ENCODE measurements at regions not wholly inside any gene's neighbourhood (a gene's known extent, or its start where the extent isn't known, plus 50 kb on each side); places are given as distances from the start of the nearest gene placed in this dataset.

DNA sequence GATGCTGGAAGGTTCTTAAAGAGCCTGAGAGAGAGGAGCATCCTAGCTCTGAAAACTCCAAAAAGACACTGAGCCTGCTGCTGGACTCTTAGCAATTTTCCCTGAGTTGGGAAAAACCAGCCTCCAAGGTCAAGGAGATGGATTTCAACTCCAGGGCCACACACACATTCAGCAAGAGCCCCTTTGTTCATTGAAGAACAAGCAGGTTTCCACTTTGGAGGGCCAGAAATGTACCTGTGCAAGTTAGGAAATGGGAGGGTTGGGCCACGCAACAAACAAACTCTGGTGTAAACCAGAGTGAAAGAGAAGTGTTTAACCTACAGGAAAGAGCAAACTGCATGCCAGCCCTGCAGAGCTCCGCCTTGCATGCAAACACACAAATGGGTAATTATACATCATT is 264.8 kb upstream of the RPL38 start:
- DNase-seq (ENCODE audit: insufficient read length, low spot score) (no peak), FAIRE-seq (no peak)
- TF ChIP-seq SPI1 (IDR thresholded peaks at IDR 0.05; ENCODE audit: low read depth, low read length) = no peak
- TF ChIP-seq POU2F2 (IDR thresholded peaks at IDR 0.05; ENCODE audit: low read depth, low read length) = no peak
- TF ChIP-seq POLR2A (IDR thresholded peaks at IDR 0.05; ENCODE audit: low read depth, low read length) = no peak
- no peak for TF ChIP-seq TAF1 (IDR thresholded peaks at IDR 0.05; ENCODE audit: low read depth, low read length)
- TF ChIP-seq PAX5 (IDR thresholded peaks at IDR 0.05; ENCODE audit: insufficient read depth, low read length, severe bottlenecking) = no peak
- TF ChIP-seq POLR2AphosphoS5 (IDR thresholded peaks at IDR 0.05; ENCODE audit: low read depth, low read length) = no peak

DNA sequence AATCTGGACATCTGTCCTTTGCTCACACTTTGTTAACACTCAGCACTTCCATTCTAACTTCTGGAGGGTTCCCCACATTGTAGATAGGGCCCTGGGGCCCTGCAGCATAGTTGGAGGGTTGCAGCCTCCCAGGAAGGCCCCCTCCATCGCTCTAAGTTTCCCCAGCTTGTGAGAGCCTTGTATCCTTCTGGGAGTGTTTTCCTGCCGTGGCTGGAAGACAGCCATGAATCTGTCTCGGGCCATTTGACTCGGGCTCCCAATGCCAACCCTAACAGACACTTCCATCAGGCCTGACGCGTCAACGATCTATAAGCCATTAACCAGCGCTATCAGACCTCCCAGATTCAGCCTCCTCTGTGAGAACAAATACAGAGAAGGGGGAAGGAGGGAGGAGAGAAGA is 263.7 kb upstream of the RPL38 start:
- DNase-seq (ENCODE audit: insufficient read length, low spot score) (no peak), FAIRE-seq (no peak)
- TF ChIP-seq TAF1 (IDR thresholded peaks at IDR 0.05; ENCODE audit: low read depth, low read length) (no peak), POLR2A (IDR thresholded peaks at IDR 0.05; ENCODE audit: low read depth, low read length) (no peak), SPI1 (IDR thresholded peaks at IDR 0.05; ENCODE audit: low read depth, low read length) (no peak), PAX5 (IDR thresholded peaks at IDR 0.05; ENCODE audit: insufficient read depth, low read length, severe bottlenecking) (no peak), POU2F2 (IDR thresholded peaks at IDR 0.05; ENCODE audit: low read depth, low read length) (no peak), POLR2AphosphoS5 (IDR thresholded peaks at IDR 0.05; ENCODE audit: low read depth, low read length) (no peak)

DNA sequence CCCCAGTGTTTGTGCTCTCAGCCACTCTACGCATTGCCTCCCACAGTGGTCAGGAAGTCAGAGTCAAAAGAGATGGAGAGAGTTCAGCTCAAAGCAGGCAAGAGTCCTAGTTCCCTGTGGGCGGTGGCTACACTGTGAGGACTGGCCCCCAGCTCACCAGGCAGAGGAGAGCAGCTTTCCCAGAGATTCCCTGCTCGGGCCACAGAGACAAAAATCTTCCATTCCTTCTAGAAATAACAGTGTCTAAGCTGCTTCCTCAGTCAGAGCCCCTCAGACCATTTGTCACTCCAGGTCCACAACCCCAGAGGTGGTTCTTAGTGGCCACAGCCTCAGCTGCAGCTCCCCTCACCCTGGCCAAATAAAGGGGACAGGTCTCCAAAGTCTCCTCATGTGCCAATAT is 263.0 kb upstream of the RPL38 start:
- no peak for FAIRE-seq
- DNase-seq (ENCODE audit: insufficient read length, low spot score) = no peak
- TF ChIP-seq TAF1 (IDR thresholded peaks at IDR 0.05; ENCODE audit: low read depth, low read length) (no peak), POU2F2 (IDR thresholded peaks at IDR 0.05; ENCODE audit: low read depth, low read length) (no peak), PAX5 (IDR thresholded peaks at IDR 0.05; ENCODE audit: insufficient read depth, low read length, severe bottlenecking) (no peak), POLR2AphosphoS5 (IDR thresholded peaks at IDR 0.05; ENCODE audit: low read depth, low read length) (no peak), SPI1 (IDR thresholded peaks at IDR 0.05; ENCODE audit: low read depth, low read length) (no peak), POLR2A (IDR thresholded peaks at IDR 0.05; ENCODE audit: low read depth, low read length) (no peak)

DNA sequence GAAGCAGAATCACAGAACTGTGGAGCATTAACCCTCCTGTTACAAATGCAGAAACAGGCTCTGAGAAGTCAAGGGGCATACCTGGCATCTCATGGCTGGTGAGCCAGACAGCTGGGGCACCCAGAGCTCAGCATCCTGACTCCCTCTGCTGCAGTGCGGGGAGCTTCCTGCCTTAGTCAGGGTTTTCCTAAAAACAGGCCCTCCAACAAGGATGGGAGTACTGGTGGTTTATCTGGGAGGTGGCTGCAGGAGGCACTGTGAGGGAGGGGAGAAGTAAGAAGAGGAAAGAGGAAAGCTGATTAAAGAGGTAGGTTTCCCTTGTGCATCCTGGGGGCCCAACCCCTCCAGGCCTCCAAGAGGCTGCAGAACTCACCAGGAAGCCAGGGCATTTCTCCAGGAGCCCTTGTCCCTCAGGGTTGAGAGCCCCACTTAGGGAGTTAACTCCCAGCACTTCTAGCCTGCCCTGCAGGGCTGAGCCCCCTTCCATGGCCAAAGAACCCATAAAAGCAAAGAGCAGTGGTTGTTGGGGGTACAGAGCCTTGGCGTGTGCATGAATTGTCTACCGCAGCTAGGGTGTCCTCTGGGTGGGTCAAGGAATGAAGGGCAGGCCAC is 261.5 kb upstream of the RPL38 start:
- DNase-seq (ENCODE audit: insufficient read length, low spot score) = no peak
- no peak for TF ChIP-seq POU2F2 (IDR thresholded peaks at IDR 0.05; ENCODE audit: low read depth, low read length)
- no peak for TF ChIP-seq SPI1 (IDR thresholded peaks at IDR 0.05; ENCODE audit: low read depth, low read length)
- TF ChIP-seq POLR2AphosphoS5 (IDR thresholded peaks at IDR 0.05; ENCODE audit: low read depth, low read length) = no peak
- TF ChIP-seq POLR2A (IDR thresholded peaks at IDR 0.05; ENCODE audit: low read depth, low read length) = no peak
- TF ChIP-seq TAF1 (IDR thresholded peaks at IDR 0.05; ENCODE audit: low read depth, low read length) = no peak
- no peak for TF ChIP-seq PAX5 (IDR thresholded peaks at IDR 0.05; ENCODE audit: insufficient read depth, low read length, severe bottlenecking)
- no peak for FAIRE-seq

DNA sequence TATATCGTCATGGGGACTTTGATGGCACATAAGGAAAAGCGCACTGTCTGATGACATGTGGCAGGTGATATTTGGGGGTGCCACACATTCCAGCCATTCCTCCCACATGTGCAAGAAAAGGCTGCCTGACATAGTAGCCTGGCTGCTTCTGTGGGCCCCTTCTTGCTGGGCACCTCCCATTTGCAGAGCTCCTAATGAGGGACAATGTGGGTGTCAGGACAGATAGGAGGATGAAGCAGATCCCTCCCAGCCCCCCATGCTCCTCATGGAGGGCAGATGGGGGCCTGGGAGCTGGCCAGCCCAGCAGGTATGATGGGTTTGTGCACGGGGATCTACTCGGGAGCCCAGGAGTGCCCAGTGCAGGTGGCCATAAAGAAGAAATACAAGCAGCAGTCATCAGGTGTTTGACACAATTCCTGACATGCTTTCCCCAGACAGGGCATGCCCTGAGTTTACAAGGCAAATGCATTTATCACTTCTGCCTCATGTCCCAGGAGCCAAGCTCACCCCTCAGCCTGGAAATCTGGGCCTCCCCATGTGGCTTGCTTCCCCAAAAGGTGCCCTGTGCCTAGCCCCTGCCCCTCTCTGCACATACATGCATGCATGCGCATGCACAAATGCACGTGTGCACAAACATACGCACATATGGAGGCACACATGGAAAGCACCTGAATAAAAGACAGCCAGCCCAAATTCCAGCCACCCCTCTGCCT is 260.6 kb upstream of the RPL38 start:
- no peak for DNase-seq (ENCODE audit: insufficient read length, low spot score)
- TF ChIP-seq POLR2AphosphoS5 (IDR thresholded peaks at IDR 0.05; ENCODE audit: low read depth, low read length) (no peak), POU2F2 (IDR thresholded peaks at IDR 0.05; ENCODE audit: low read depth, low read length) (no peak), POLR2A (IDR thresholded peaks at IDR 0.05; ENCODE audit: low read depth, low read length) (no peak), SPI1 (IDR thresholded peaks at IDR 0.05; ENCODE audit: low read depth, low read length) (no peak), PAX5 (IDR thresholded peaks at IDR 0.05; ENCODE audit: insufficient read depth, low read length, severe bottlenecking) (no peak), TAF1 (IDR thresholded peaks at IDR 0.05; ENCODE audit: low read depth, low read length) (no peak)
- no peak for FAIRE-seq

DNA sequence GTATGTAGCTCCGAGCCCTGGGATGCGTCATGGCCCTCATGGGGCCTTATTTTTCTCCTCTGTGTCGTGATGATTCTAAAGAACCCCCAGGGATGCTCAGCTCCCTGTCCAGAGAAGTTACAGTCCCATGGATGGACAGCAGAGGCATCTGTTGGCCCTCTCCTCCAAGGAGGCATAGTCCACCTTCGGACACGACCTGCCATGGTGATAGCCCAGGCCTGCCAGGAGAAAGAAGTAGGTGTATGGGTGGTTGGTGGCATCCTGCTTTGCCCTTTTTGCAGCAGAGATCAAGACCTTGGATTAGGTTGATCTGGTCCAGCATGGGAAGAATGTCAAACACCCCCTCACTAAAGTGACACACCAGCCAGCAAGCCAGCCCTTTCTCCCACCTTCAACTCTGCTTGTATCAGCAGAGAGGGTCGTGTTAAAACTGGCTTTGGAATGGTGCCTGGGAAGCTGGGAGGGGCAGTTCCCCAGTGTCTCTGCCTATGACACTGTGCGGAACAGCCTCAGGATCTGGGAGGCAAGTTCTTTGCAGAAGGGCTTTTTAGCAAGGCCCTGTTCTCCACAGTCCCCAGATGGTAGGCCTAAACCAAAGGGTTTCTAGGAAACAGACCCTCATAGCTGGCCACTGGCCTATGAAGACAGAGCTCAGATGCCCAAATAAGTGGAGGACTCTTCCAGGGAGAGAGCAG is 259.9 kb upstream of the RPL38 start:
- FAIRE-seq = no peak
- TF ChIP-seq PAX5 (IDR thresholded peaks at IDR 0.05; ENCODE audit: insufficient read depth, low read length, severe bottlenecking) (no peak), POLR2AphosphoS5 (IDR thresholded peaks at IDR 0.05; ENCODE audit: low read depth, low read length) (no peak), TAF1 (IDR thresholded peaks at IDR 0.05; ENCODE audit: low read depth, low read length) (no peak), POU2F2 (IDR thresholded peaks at IDR 0.05; ENCODE audit: low read depth, low read length) (no peak), SPI1 (IDR thresholded peaks at IDR 0.05; ENCODE audit: low read depth, low read length) (no peak), POLR2A (IDR thresholded peaks at IDR 0.05; ENCODE audit: low read depth, low read length) (no peak)
- DNase-seq (ENCODE audit: insufficient read length, low spot score) = no peak

DNA sequence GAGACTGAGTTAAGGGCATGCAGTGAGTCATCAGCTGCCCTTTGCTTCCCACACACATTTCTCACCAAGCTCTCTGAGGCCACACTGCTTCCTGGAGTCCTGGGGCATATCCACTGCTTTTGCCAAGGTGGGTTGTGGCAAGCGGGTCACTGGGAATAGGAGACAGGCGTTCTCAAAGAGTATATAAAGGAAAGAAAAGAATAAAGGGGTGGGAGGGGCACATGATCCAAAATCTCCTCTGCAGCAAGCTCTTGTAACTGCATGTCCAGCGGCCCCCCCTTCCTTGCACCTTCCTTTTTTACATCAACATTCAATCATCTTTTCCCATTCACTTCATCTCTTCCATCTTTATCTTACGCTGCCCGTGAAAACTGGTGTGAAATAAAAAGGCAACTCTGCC is 259.1 kb upstream of the RPL38 start:
- no peak for FAIRE-seq
- DNase-seq (ENCODE audit: insufficient read length, low spot score) = no peak
- no peak for TF ChIP-seq TAF1 (IDR thresholded peaks at IDR 0.05; ENCODE audit: low read depth, low read length)
- TF ChIP-seq POLR2A (IDR thresholded peaks at IDR 0.05; ENCODE audit: low read depth, low read length) = no peak
- no peak for TF ChIP-seq POU2F2 (IDR thresholded peaks at IDR 0.05; ENCODE audit: low read depth, low read length)
- no peak for TF ChIP-seq SPI1 (IDR thresholded peaks at IDR 0.05; ENCODE audit: low read depth, low read length)
- no peak for TF ChIP-seq POLR2AphosphoS5 (IDR thresholded peaks at IDR 0.05; ENCODE audit: low read depth, low read length)
- TF ChIP-seq PAX5 (IDR thresholded peaks at IDR 0.05; ENCODE audit: insufficient read depth, low read length, severe bottlenecking) = no peak

DNA sequence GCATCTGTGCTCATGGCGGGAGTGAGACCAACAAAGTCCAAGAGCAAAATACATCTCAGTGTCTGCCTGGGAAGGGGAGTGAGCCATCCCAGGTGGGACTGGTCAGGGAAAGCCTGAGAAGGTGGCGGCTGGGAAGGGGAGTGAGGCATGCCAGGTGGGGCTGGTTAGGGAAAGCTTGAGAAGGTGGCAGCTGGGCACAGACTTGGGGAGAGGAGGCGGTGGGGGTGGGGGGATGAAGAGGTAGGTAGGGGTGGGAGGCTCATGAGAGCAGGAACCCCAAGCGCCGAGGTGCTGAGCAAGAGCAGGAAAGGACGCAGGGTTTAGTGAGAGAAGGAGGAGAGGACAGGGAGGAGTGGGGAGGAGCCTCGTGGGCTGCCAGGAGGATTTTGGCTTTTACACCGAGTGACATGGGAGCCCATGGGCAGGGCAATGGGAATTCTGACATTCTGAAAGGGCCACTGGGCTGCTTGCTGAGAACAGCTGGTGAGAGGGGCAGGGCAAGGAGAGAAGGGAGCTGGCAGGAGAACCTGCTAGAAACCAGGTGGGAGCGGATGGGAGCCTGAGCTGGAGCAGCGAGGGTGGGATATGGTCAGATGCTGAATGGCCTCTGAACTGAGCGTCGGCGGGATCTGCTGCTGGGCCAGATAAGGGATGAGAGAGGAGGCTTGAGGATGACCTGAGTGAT is 256.1 kb upstream of the RPL38 start:
- DNase-seq (ENCODE audit: insufficient read length, low spot score) (no peak), FAIRE-seq (no peak)
- TF ChIP-seq TAF1 (IDR thresholded peaks at IDR 0.05; ENCODE audit: low read depth, low read length) (no peak), POLR2AphosphoS5 (IDR thresholded peaks at IDR 0.05; ENCODE audit: low read depth, low read length) (no peak), PAX5 (IDR thresholded peaks at IDR 0.05; ENCODE audit: insufficient read depth, low read length, severe bottlenecking) (no peak), POLR2A (IDR thresholded peaks at IDR 0.05; ENCODE audit: low read depth, low read length) (no peak), POU2F2 (IDR thresholded peaks at IDR 0.05; ENCODE audit: low read depth, low read length) (no peak), SPI1 (IDR thresholded peaks at IDR 0.05; ENCODE audit: low read depth, low read length) (no peak)

All from GM12891 (cell line).